WTC11 (cell line): ENCODE measurements at regions not wholly inside any gene's neighbourhood (a gene's known extent, or its start where the extent isn't known, plus 50 kb on each side); places are given as distances from the start of the nearest gene placed in this dataset.
A peak's percentile ranks its signal among the peaks of the same experiment; 100 is the strongest.

ENCODE experiments used
- ATAC-seq: fragments of 200-7000 bp; cut with Tn5 transposase; 2 replicates; pipeline ENCODE4 v1.10.0; 2021; ENCODE audit warnings: mild to moderate bottlenecking, moderate library complexity
- CTCF ChIA-PET: fragments of 300-600 bp; sonication (Branson Sonifier 250); formaldehyde crosslinking; loops from one replicate; lab custom pipeline; 2021; ENCODE audit warnings: antibody characterized with exemption; lab: Charles Lee
- POLR2A ChIA-PET: fragments of 350-600 bp; sonication (Branson Sonifier 250); formaldehyde crosslinking; loops from one replicate; lab custom pipeline; 2021; ENCODE audit warnings: antibody characterized with exemption; lab: Charles Lee
- DNase-seq: peaks from one replicate; pipeline ENCODE4 v3.0.0; 2021; ENCODE audit warnings: low spot score
- H3K27ac Mint-ChIP-seq: 2 replicates; pipeline ENCODE4 v1.8.0; 2021; ENCODE audit warnings: mixed read lengths
- H3K27me3 Mint-ChIP-seq: 2 replicates; pipeline ENCODE4 v1.8.0; 2021; ENCODE audit warnings: low read depth, mild to moderate bottlenecking, moderate library complexity, mixed read lengths
- H3K36me3 Mint-ChIP-seq: 2 replicates; pipeline ENCODE4 v1.8.0; 2021; ENCODE audit warnings: mixed read lengths
- H3K4me1 Mint-ChIP-seq: 2 replicates; pipeline ENCODE4 v1.8.0; 2022; ENCODE audit warnings: mixed read lengths
- H3K4me3 Mint-ChIP-seq: 2 replicates; pipeline ENCODE4 v1.8.0; 2021; ENCODE audit warnings: mild to moderate bottlenecking, moderate library complexity, mixed read lengths
- H3K9me3 Mint-ChIP-seq: 2 replicates; pipeline ENCODE4 v1.8.0; 2021; ENCODE audit warnings: mixed read lengths
- ATF1 ChIP-seq: sonication (generic); formaldehyde crosslinking; IDR thresholded peaks from 2 replicates; pipeline ENCODE4 v1.8.1; 2023; ENCODE audit warnings: mild to moderate bottlenecking, moderate library complexity, missing genetic modification reagents
- ATF2 ChIP-seq: sonication (generic); formaldehyde crosslinking; IDR thresholded peaks from 2 replicates; pipeline ENCODE4 v1.8.1; 2022; ENCODE audit warnings: low read depth, missing genetic modification reagents, borderline replicate concordance
- CREM ChIP-seq: sonication (generic); formaldehyde crosslinking; IDR thresholded peaks from 2 replicates; pipeline ENCODE4 v1.8.1; 2022; ENCODE audit warnings: mild to moderate bottlenecking, missing genetic modification reagents, moderate library complexity
- FOXK1 ChIP-seq: sonication (generic); formaldehyde crosslinking; IDR thresholded peaks from 2 replicates; pipeline ENCODE4 v1.8.0; 2022; ENCODE audit warnings: mild to moderate bottlenecking, moderate library complexity, missing genetic modification reagents
- GRHL2 ChIP-seq: fragments of 250-450 bp; sonication (Bioruptor Pico); IDR thresholded peaks from 2 replicates; pipeline ENCODE4 v1.8.0; 2022; ENCODE audit warnings: mild to moderate bottlenecking, moderate library complexity; ENCODE audit not compliant: insufficient replicate concordance, severe bottlenecking
- NFYB ChIP-seq: sonication (generic); formaldehyde crosslinking; conservative IDR thresholded peaks from 2 replicates; pipeline ENCODE4 v1.8.0; 2022; ENCODE audit warnings: low read depth, missing genetic modification reagents
- PRRX2 ChIP-seq: fragments of 250-450 bp; sonication (Bioruptor Pico); IDR thresholded peaks from 2 replicates; pipeline ENCODE4 v1.8.0; 2021; ENCODE audit warnings: mild to moderate bottlenecking
- SMAD4 ChIP-seq: sonication (generic); formaldehyde crosslinking; IDR thresholded peaks from 2 replicates; pipeline ENCODE4 v1.8.0; 2022; ENCODE audit warnings: mild to moderate bottlenecking, missing genetic modification reagents
- SP1 ChIP-seq: sonication (generic); formaldehyde crosslinking; conservative IDR thresholded peaks from 2 replicates; pipeline ENCODE4 v1.8.1; 2022; ENCODE audit warnings: missing genetic modification reagents
- STAT6 ChIP-seq: sonication (generic); formaldehyde crosslinking; conservative IDR thresholded peaks from 2 replicates; pipeline ENCODE4 v1.8.1; 2023; ENCODE audit warnings: mild to moderate bottlenecking, low read depth, missing genetic modification reagents, moderate library complexity
- USF2 ChIP-seq: sonication (generic); formaldehyde crosslinking; IDR thresholded peaks from 2 replicates; pipeline ENCODE4 v1.8.1; 2023; ENCODE audit warnings: mild to moderate bottlenecking, missing genetic modification reagents, moderate library complexity
- ZMAT4 ChIP-seq: fragments of 250-450 bp; sonication (Bioruptor Pico); IDR thresholded peaks from 2 replicates; pipeline ENCODE4 v1.9.0; 2021; ENCODE audit warnings: mild to moderate bottlenecking
- ZNF219 ChIP-seq: sonication (generic); formaldehyde crosslinking; IDR thresholded peaks from 2 replicates; pipeline ENCODE4 v1.8.0; 2023; ENCODE audit warnings: missing genetic modification reagents, mild to moderate bottlenecking, borderline replicate concordance
- ZNF317 ChIP-seq: sonication (generic); formaldehyde crosslinking; IDR thresholded peaks from 2 replicates; pipeline ENCODE4 v1.8.1; 2023; ENCODE audit warnings: low read depth, mild to moderate bottlenecking, moderate library complexity, missing genetic modification reagents, borderline replicate concordance
- ZNF423 ChIP-seq: fragments of 250-450 bp; sonication (Bioruptor Pico); IDR thresholded peaks from 2 replicates; pipeline ENCODE4 v2.1.2; 2022; ENCODE audit warnings: mild to moderate bottlenecking, moderate library complexity
- ZSCAN18 ChIP-seq: fragments of 250-450 bp; sonication (Bioruptor Pico); IDR thresholded peaks from 2 replicates; pipeline ENCODE4 v2.1.2; 2022; ENCODE audit warnings: mild to moderate bottlenecking, moderate library complexity

GRCh38 chr1:234690872-234691271, 80.9 kb upstream of the IRF2BP2 start (continued):
- TF ChIP-seq ATF2 (CRISPR knock-in tag) (no peak), ZNF423 (CRISPR knock-in tag) (no peak), ZMAT4 (no peak), FOXK1 (no peak), PRRX2 (no peak)

- ChIA-PET POLR2A (no interaction called here), CTCF (no interaction called here)
- peaks cover 23% of the 10 kb centered on the region for H3K9me3 Mint-ChIP-seq
- TF ChIP-seq SP1 (CRISPR knock-in tag), result no peak
- no peak for TF ChIP-seq GRHL2 (CRISPR knock-in tag)
- no peak for TF ChIP-seq STAT6 (CRISPR knock-in tag)
- ATAC-seq (no peak), DNase-seq (no peak)
- peaks cover 10% of the 10 kb centered on the region for H3K36me3 Mint-ChIP-seq
- no peak overlapping the region for H3K4me3 Mint-ChIP-seq
- peaks cover 4% of the 10 kb centered on the region for H3K4me1 Mint-ChIP-seq
- H3K27me3 Mint-ChIP-seq, result no peaks in the 10 kb centered on the region
- H3K27ac Mint-ChIP-seq, result no peak overlapping the region
These were observed 79.3 kb upstream of the IRF2BP2 start for GRCh38 chr1:234689236-234689635.

- DNase-seq, result no peak
- Mint-ChIP-seq H3K27ac (no peak overlapping the region), H3K9me3 (peaks cover 23% of the 10 kb centered on the region), H3K27me3 (no peaks in the 10 kb centered on the region), H3K4me1 (peaks cover 13% of the 10 kb centered on the region), H3K36me3 (peaks cover 10% of the 10 kb centered on the region), H3K4me3 (no peak overlapping the region)
- no peak for ATAC-seq
- no peak for TF ChIP-seq NFYB (CRISPR knock-in tag)
- TF ChIP-seq CREM, result no peak
- TF ChIP-seq USF2 (CRISPR knock-in tag), result no peak
- no peak for TF ChIP-seq SMAD4 (CRISPR knock-in tag)
- TF ChIP-seq ZNF219 (CRISPR knock-in tag), result no peak
- TF ChIP-seq ATF1 (CRISPR knock-in tag), result no peak
- no peak for TF ChIP-seq ZSCAN18 (CRISPR knock-in tag)
- TF ChIP-seq PRRX2, result no peak
- CTCF ChIA-PET, result no interaction called here
- POLR2A ChIA-PET, result no interaction called here
These were observed 77.0 kb upstream of the IRF2BP2 start for GRCh38 chr1:234687011-234687410.

GRCh38 chr1:234686035-234686434, 76.1 kb upstream of the IRF2BP2 start:
- DNase-seq (no peak), ATAC-seq (no peak)
- Mint-ChIP-seq H3K4me1 (peaks cover 13% of the 10 kb centered on the region), H3K4me3 (no peak overlapping the region), H3K27ac (no peak overlapping the region), H3K27me3 (no peaks in the 10 kb centered on the region), H3K36me3 (peaks cover 10% of the 10 kb centered on the region), H3K9me3 (peaks cover 23% of the 10 kb centered on the region)
- CTCF ChIA-PET, result no interaction called here
- TF ChIP-seq ZNF317 (CRISPR knock-in tag), result peak; percentile 98
- no peak for TF ChIP-seq NFYB (CRISPR knock-in tag)
- POLR2A ChIA-PET, result no interaction called here
